SK-N-SH (cell line): ENCODE measurements at regions not wholly inside any gene's neighbourhood (a gene's known extent, or its start where the extent isn't known, plus 50 kb on each side); places are given as distances from the start of the nearest gene placed in this dataset.
"Not testable (repeated sequence)": the region's sequence is repeated elsewhere in the genome, so short reads cannot be mapped to it uniquely, and the experiment has no call there.

Source experiments
- CTCF ChIP-seq: fragments of 200-600 bp; sonication (generic); IDR thresholded peaks from 2 replicates; pipeline ENCODE4 v1.6.1; 2017; ENCODE audit warnings: antibody characterized with exemption, mild to moderate bottlenecking, moderate library complexity
- SIN3A ChIP-seq: IDR thresholded peaks from 2 replicates; pipeline ENCODE4 v1.6.1; 2012; ENCODE audit warnings: low read depth, mild to moderate bottlenecking, low read length, moderate library complexity, borderline replicate concordance
- SMC3 ChIP-seq: IDR thresholded peaks from 2 replicates; pipeline ENCODE4 v1.6.1; 2012; ENCODE audit warnings: low read depth, low read length, improper control_type of control experiment
- YY1 ChIP-seq: IDR thresholded peaks from 2 replicates; pipeline ENCODE4 v1.4.0; 2012; ENCODE audit warnings: low read depth, mild to moderate bottlenecking

DNA sequence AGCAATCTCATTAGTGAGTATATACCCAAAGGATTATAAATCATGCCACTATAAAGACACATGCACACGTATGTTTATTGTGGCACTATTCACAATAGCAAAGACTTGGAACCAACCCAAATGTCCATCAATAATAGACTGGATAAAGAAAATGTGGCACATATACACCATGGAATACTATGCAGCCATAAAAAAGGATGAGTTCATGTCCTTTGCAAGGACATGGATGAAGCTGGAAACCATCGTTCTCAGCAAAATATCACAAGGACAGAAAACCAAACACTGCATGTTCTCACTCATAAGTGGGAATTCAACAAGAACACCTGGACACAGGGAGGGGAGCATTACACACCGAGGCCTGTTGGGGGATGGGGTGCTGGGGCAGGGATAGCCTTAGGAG, 252.9 kb upstream of the MSX2 start:
- TF ChIP-seq SIN3A, SMC3, CTCF, YY1: not testable (repeated sequence)
